Muscle layer of duodenum (tissue), 2 donors: ENCODE measurements at regions not wholly inside any gene's neighbourhood (a gene's known extent, or its start where the extent isn't known, plus 50 kb on each side); places are given as distances from the start of the nearest gene placed in this dataset.
"Not testable (repeated sequence)": the region's sequence is repeated elsewhere in the genome, so short reads cannot be mapped to it uniquely, and the experiment has no call there.

Source experiments
- H3K27ac ChIP-seq: one replicate; pipeline ENCODE4 v1.7.0; 2013; ENCODE audit warnings: mild to moderate bottlenecking, low read length
- H3K27me3 ChIP-seq: one replicate; pipeline ENCODE4 v1.7.0; 2013; ENCODE audit warnings: low read depth, mild to moderate bottlenecking, control low read depth, low read length
- H3K36me3 ChIP-seq, 2 donors: one replicate each; pipeline ENCODE4 v1.7.0; 2013; ENCODE audit warnings: low read length in 2 of 2, control low read depth in 1 of 2, mild to moderate bottlenecking in 1 of 2; ENCODE audit not compliant: insufficient read depth in 2 of 2, control insufficient read depth in 1 of 2
- H3K4me1 ChIP-seq, 2 donors: one replicate each; pipeline ENCODE4 v1.7.0; 2013; ENCODE audit warnings: low read length in 2 of 2, mild to moderate bottlenecking in 2 of 2, control low read depth in 1 of 2, moderate library complexity in 1 of 2; ENCODE audit not compliant: insufficient read depth in 2 of 2, control insufficient read depth in 1 of 2
- H3K4me3 ChIP-seq, 2 donors: one replicate each; pipeline ENCODE4 v1.7.0; 2013; ENCODE audit warnings: low read length in 2 of 2, low read depth in 1 of 2, mild to moderate bottlenecking in 1 of 2
- H3K9me3 ChIP-seq, 2 donors: one replicate each; pipeline ENCODE4 v1.7.0; 2013; ENCODE audit warnings: low read length in 2 of 2, control low read depth in 1 of 2, mild to moderate bottlenecking in 1 of 2; ENCODE audit not compliant: control insufficient read depth in 1 of 2
- donor health status: healthy.

DNA sequence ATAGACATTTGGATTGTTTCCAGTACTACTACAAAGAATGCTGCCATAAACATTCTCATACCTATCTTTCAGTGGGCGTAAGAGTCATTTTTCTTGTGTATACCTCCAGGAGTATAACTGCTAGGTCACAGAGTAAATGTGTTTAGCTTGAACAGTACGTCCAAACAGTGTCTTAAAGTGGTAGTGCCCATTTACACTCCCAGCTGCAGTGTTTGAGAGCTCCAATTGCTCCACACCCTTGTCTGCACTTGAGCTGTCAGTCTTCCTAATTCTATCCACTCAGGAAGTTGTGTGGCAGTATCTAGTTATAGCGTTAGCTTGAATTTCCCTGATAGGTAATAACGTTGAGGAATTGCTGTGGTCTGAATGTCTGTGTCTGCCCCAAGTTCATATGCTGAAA is 404.7 kb upstream of the PPP2R3A start:
- H3K9me3 ChIP-seq: no peaks in the 10 kb centered on the region
- no peaks in the 10 kb centered on the region for H3K36me3 ChIP-seq
- H3K4me3 ChIP-seq: no peak overlapping the region
- no peaks in the 10 kb centered on the region for H3K4me1 ChIP-seq
- H3K27ac ChIP-seq: no peak overlapping the region
- no peaks in the 10 kb centered on the region for H3K27me3 ChIP-seq

DNA sequence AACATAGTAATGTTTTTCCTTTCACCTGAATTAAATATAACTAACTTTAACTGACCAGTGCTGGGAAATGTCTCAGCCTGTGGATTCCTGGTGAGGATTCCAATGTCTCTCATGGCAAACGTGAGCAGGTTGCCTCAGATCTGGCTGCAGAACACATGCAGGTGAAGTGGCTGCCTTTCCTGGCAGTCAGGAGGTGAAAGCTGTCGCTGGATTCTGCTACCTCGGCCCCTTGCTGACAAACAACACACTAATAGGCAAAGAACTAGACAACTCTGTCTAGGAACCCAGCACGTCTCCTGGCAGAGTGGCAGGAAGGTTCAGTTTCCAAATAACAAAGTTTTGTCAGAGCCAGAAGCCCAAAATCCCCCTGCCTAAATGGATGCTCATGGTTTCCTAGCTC is 400.8 kb upstream of the PPP2R3A start:
- Histone ChIP-seq H3K4me3 (no peak overlapping the region), H3K4me1 (no peaks in the 10 kb centered on the region), H3K27ac (no peak overlapping the region)

DNA sequence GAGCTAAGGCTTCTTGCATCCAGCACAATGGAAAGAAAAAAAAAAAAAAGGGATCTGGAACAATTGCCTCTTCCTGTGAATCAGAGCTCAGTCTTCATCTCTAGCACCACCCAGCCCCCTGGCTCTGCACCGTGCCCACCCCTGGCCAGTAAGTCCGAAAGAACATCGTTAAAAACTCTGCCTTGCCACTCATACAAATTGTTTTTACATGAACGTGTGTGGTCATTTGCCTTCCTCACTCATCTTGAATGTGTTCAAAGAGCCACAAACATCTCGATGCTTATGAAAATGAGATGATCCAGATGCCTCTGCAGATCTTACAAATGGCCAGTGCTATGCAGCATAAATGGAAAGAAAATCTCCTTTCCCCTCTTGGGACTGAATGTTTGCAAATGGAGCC is 400.0 kb upstream of the PPP2R3A start:
- Histone ChIP-seq H3K9me3 (no peaks in the 10 kb centered on the region), H3K4me3 (no peak overlapping the region), H3K27me3 (no peaks in the 10 kb centered on the region), H3K4me1 (no peaks in the 10 kb centered on the region), H3K27ac (no peak overlapping the region), H3K36me3 (no peaks in the 10 kb centered on the region)

More for the DNA sequence above, 400.8 kb upstream of the PPP2R3A start:
- no peaks in the 10 kb centered on the region for H3K9me3 ChIP-seq
- H3K27me3 ChIP-seq: no peaks in the 10 kb centered on the region
- no peaks in the 10 kb centered on the region for H3K36me3 ChIP-seq

DNA sequence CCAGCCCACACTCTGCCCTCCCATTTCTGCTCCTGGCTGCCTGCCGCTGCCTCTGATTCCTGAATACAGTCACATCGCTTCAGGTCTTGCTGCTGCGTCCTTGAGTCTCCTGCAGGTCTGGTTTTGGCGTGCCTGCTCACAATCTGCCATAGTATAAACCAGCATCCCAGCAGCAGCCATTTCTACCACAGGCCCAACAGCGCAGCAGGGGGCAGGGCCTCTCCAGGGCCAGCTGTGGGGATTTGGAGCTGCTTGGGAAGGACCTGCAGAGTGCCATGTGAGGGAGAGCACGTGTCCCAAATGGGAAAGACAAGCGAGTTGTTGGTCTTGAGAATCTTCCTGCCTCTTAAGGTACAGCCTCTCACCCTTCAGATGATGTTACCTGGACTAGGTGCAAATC is 398.3 kb upstream of the PPP2R3A start:
- H3K4me3 ChIP-seq: no peak overlapping the region
- H3K27me3 ChIP-seq: no peaks in the 10 kb centered on the region
- H3K36me3 ChIP-seq: no peaks in the 10 kb centered on the region
- no peaks in the 10 kb centered on the region for H3K4me1 ChIP-seq
- H3K27ac ChIP-seq: no peak overlapping the region
- no peaks in the 10 kb centered on the region for H3K9me3 ChIP-seq

DNA sequence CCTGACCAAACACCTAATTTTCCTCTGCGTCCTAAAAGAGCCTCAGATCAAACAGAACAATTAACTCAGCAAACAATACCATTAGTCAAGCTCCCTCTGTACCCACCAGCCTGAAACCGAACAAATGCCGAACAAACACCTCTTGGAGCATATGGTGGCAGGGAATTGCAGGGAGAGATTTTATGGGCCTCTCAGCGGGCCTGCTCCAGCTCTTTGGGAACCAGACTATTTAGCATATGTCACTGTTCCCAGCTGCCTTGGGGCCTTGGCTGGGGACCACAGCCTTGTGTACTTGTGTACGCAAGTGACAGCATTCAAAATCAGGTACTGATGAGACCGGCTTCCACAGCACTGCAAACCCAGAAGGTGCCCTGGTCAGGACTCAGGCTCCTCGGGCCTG is 388.8 kb upstream of the PPP2R3A start:
- H3K27me3 ChIP-seq: no peaks in the 10 kb centered on the region
- no peak overlapping the region for H3K4me3 ChIP-seq
- no peaks in the 10 kb centered on the region for H3K36me3 ChIP-seq
- H3K9me3 ChIP-seq: peaks cover 0 to 3% of the 10 kb centered on the region in 2 donors
- H3K4me1 ChIP-seq: no peaks in the 10 kb centered on the region
- no peak overlapping the region for H3K27ac ChIP-seq

DNA sequence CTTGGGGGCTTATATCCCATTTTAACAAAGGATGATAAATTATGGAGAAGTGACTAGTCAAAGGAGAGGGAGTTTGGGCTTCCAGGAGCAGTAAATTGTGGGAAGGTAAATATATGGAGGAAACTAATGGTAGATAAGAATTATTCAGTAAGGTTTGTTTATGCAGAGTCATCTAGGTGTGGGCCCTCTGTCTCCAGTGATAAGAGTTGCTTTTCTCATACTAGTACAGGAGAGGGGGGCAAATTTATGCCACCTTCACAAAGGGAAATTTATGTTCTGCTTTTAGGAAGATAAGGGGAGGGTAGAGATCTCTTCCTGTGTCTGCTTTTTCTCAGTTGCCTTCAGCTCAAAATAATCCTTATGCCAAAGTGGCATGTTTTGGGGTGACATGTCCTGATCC is 383.7 kb upstream of the PPP2R3A start:
- no peak overlapping the region for H3K27ac ChIP-seq
- H3K4me1 ChIP-seq: no peaks in the 10 kb centered on the region
- no peak overlapping the region for H3K4me3 ChIP-seq
- H3K27me3 ChIP-seq: no peaks in the 10 kb centered on the region
- no peaks in the 10 kb centered on the region for H3K36me3 ChIP-seq
- H3K9me3 ChIP-seq: peaks cover 0 to 3% of the 10 kb centered on the region in 2 donors

DNA sequence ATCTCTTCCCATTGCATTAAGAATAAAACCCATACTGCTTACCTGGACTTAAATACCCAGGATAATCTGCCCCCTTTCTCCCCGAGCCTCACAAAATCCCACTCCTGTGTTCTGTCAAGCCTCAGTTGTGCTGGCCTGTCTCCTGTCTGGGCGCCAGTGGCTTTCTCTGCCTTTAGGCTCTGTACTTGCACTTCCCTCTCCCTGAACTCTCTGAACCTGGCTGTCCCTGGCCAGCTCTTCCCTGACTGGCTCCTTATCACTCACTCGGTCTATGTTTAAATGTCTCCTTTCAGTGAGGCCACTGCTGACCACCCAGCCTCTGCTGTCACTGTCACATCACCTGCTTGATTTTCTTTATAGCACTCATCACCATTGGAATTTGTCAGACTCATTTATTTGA is 382.7 kb upstream of the PPP2R3A start:
- H3K27ac ChIP-seq: no peak overlapping the region
- H3K9me3 ChIP-seq: peaks cover 0 to 3% of the 10 kb centered on the region in 2 donors
- no peak overlapping the region for H3K4me3 ChIP-seq

DNA sequence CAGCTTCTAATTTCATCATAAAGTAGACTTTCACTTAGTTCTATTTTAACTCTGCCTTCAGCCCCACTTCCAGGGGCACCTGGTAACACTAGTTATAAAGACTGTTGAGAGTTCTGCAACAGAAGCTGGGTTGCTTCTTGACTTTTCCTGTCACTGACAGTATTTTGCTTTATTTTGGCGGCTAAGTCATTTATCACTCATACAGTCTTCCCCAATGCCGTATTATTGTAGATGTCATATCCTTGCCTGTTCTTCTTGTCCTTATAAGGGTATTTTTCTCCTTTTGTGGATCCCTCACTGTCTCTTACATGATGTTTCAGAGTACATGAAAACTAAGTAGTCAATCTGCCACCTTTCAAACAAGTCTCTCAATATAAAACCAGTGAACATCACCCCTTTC is 369.0 kb upstream of the PPP2R3A start:
- H3K27me3 ChIP-seq: no peaks in the 10 kb centered on the region
- H3K4me3 ChIP-seq: no peak overlapping the region
- H3K36me3 ChIP-seq: no peaks in the 10 kb centered on the region
- peaks cover 0 to 5% of the 10 kb centered on the region in 2 donors for H3K9me3 ChIP-seq
- no peaks in the 10 kb centered on the region for H3K4me1 ChIP-seq
- no peak overlapping the region for H3K27ac ChIP-seq

More for the DNA sequence above, 382.7 kb upstream of the PPP2R3A start:
- Histone ChIP-seq H3K27me3 (no peaks in the 10 kb centered on the region), H3K4me1 (no peaks in the 10 kb centered on the region), H3K36me3 (no peaks in the 10 kb centered on the region)

DNA sequence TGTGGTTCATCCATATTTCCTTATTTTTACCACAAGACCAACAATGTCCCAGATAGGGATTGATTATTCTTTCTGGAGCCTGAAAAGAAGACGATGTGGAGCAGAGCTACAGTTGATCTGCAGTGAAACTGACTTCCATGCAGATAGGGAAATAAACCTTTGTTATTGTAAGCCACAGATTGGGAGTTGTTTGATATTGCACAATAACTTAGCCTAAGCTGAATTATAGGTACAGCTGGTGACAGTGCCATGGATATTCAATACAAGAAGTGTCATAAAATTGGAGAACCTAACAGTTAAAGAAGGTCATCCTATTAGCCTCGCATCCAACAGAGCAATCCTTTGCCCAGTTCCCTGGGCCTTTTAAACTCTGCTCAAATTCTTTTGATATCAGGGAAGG is 367.7 kb upstream of the PPP2R3A start:
- Histone ChIP-seq H3K27me3 (no peaks in the 10 kb centered on the region), H3K36me3 (no peaks in the 10 kb centered on the region), H3K9me3 (no peaks in the 10 kb centered on the region), H3K27ac (no peak overlapping the region), H3K4me3 (no peak overlapping the region), H3K4me1 (no peaks in the 10 kb centered on the region)

DNA sequence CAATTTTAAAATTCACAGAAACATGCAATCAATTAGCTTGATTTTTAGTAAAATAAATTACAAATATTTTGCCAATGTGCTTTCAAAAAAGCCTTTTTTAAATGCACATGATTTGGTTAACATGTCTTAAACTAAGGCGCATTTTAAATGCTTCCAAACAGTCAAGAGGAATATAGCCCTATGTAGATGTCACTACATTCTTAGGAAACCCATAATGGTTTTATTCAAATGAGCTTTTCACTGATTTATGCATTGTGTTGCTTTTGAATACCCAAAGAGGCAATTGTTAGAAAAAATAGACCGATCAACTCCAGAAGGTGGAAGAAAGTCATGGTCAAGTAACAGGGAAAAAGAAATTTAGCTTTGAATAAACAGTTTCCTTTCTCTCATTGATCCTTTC is 366.9 kb upstream of the PPP2R3A start:
- Histone ChIP-seq H3K27ac (no peak overlapping the region), H3K27me3 (no peaks in the 10 kb centered on the region), H3K4me1 (no peaks in the 10 kb centered on the region), H3K4me3 (no peak overlapping the region), H3K36me3 (no peaks in the 10 kb centered on the region), H3K9me3 (no peaks in the 10 kb centered on the region)

DNA sequence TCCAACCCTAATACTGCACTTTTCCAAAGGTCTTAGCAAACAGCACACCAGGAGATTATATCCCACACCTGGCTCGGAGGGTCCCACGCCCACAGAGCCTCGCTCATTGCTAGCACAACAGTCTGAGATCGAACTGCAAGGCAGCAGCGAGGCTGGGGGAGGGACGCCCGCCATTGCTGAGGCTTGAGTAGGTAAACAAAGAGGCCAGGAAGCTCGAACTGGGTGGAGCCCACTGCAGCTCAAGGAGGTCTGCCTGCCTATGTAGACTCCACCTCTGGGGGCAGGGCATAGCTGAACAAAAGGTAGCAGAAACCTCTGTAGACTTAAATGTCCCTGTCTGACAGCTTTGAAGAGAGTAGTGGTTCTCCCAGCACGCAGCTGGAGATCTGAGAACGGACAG is 361.0 kb upstream of the PPP2R3A start:
- not testable (repeated sequence) for H3K4me3 ChIP-seq, H3K27me3 ChIP-seq, H3K36me3 ChIP-seq, H3K9me3 ChIP-seq, H3K27ac ChIP-seq, H3K4me1 ChIP-seq

DNA sequence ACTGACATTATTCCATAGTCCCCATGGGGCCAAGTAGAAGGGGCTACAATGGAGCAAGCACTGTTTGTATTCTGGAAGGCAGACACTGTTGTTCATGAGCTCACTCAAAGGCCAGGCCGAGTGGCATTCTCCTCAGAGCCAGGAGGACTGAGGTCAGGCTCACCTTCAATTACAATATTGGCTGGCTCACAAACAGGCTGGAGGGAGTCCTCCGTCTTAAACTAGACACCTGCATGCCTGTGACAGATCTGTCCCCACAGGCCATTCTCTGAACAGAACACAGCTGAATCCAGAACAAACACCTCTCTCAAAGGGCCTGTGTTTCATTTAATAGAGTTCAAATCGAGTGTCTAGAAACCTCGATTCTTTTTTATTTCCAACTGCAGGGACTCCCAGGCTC is 347.4 kb upstream of the PPP2R3A start:
- Histone ChIP-seq H3K27me3 (no peaks in the 10 kb centered on the region), H3K27ac (no peak overlapping the region), H3K36me3 (no peaks in the 10 kb centered on the region), H3K9me3 (no peaks in the 10 kb centered on the region), H3K4me3 (no peak overlapping the region), H3K4me1 (no peaks in the 10 kb centered on the region)
